Uterus (tissue), 3 donors: ENCODE measurements at regions not wholly inside any gene's neighbourhood (a gene's known extent, or its start where the extent isn't known, plus 50 kb on each side); places are given as distances from the start of the nearest gene placed in this dataset.

Experiments
- DNase-seq, 2 donors: peaks; one replicate each; pipeline ENCODE4 v3.0.0-alpha.2; 2019 to 2020
- H3K27ac ChIP-seq, 2 donors: fragments of 200-600 bp; sonication (generic); 1 replicate in 1 of 2; 2 replicates in 1 of 2; pipeline ENCODE4 v1.5.1; 2016 to 2018
- H3K27me3 ChIP-seq, 2 donors: fragments of 200-600 bp; sonication (generic); one replicate each; pipeline ENCODE4 v1.5.1; 2018 to 2019; ENCODE audit warnings: control low read depth in 1 of 2
- H3K36me3 ChIP-seq, 2 donors: fragments of 200-600 bp; sonication (generic); one replicate each; pipeline ENCODE4 v1.5.1; 2019; ENCODE audit warnings: control low read depth in 1 of 2
- H3K4me1 ChIP-seq, 2 donors: fragments of 200-600 bp; sonication (generic); one replicate each; pipeline ENCODE4 v1.5.1; 2018 to 2019; ENCODE audit warnings: control low read depth in 1 of 2
- H3K4me3 ChIP-seq, 2 donors: fragments of 200-600 bp; sonication (generic); 1 replicate in 1 of 2; 2 replicates in 1 of 2; pipeline ENCODE4 v1.5.1; 2018 to 2019; ENCODE audit warnings: mild to moderate bottlenecking in 1 of 2
- H3K9me3 ChIP-seq, 2 donors: fragments of 200-600 bp; sonication (generic); one replicate each; pipeline ENCODE4 v1.5.1; 2019; ENCODE audit warnings: control low read depth in 1 of 2
- CTCF ChIP-seq, 4 experiments: fragments of 200-600 bp in 2 of 4; fragments of 450-650 bp in 2 of 4; sonication (generic) in 2 of 4; IDR thresholded peaks; one replicate each; pipeline ENCODE4 v1.5.1; 2016 to 2019; ENCODE audit warnings: antibody characterized with exemption in 4 of 4, mild to moderate bottlenecking in 2 of 4, moderate library complexity in 1 of 4
- POLR2A ChIP-seq, 2 donors: fragments of 450-650 bp; IDR thresholded peaks; one replicate each; pipeline ENCODE4 v1.6.1; 2016; ENCODE audit warnings: antibody characterized with exemption in 2 of 2, mild to moderate bottlenecking in 1 of 2, moderate library complexity in 1 of 2
- intact Hi-C: fragments of 100-400 bp; cut with DNase I; formaldehyde crosslinking; loops from one replicate; pipeline ENCODE4 v1.15.1; 2023; ENCODE audit warnings: low total_unique reads
- donor health status: DM: yes; HTN: yes; CAD: no.

GRCh38 chr14:51563560-51563959, 88.2 kb upstream of the FRMD6 start:
- H3K27ac ChIP-seq, result peak overlapping the region; percentile 44 to 55

GRCh38 chr14:51564460-51564859, 87.2 kb upstream of the FRMD6 start:
- H3K27ac ChIP-seq, result peak overlapping the region; percentile 44 to 55
- intact Hi-C loops, result no loop called here
- no peak for DNase-seq
- no peak for TF ChIP-seq POLR2A (IDR thresholded peaks at IDR 0.05)
- no peak for TF ChIP-seq CTCF (IDR thresholded peaks at IDR 0.05)
- no peaks in the 10 kb centered on the region for H3K9me3 ChIP-seq
- no peaks in the 10 kb centered on the region for H3K27me3 ChIP-seq
- H3K36me3 ChIP-seq, result no peaks in the 10 kb centered on the region
- H3K4me1 ChIP-seq, result no peaks in the 10 kb centered on the region
- H3K4me3 ChIP-seq, result no peak overlapping the region

More at GRCh38 chr14:51563560-51563959, 88.2 kb upstream of the FRMD6 start:
- H3K4me3 ChIP-seq, result no peak overlapping the region
- no peaks in the 10 kb centered on the region for H3K27me3 ChIP-seq
- no peaks in the 10 kb centered on the region for H3K36me3 ChIP-seq
- no peak for TF ChIP-seq CTCF (IDR thresholded peaks at IDR 0.05)
- no peak for TF ChIP-seq POLR2A (IDR thresholded peaks at IDR 0.05)
- H3K9me3 ChIP-seq, result no peaks in the 10 kb centered on the region
- intact Hi-C loops, result no loop called here
- no peak for DNase-seq
- H3K4me1 ChIP-seq, result no peaks in the 10 kb centered on the region

GRCh38 chr14:51564986-51565604, 86.6 kb upstream of the FRMD6 start:
- no peak for DNase-seq
- Histone ChIP-seq H3K4me1 (no peaks in the 10 kb centered on the region), H3K9me3 (no peaks in the 10 kb centered on the region), H3K27me3 (no peaks in the 10 kb centered on the region), H3K4me3 (no peak overlapping the region), H3K27ac (peak overlapping the region; percentile 44 to 55), H3K36me3 (no peaks in the 10 kb centered on the region)
- TF ChIP-seq CTCF (IDR thresholded peaks at IDR 0.05) (no peak), POLR2A (IDR thresholded peaks at IDR 0.05) (no peak)
- intact Hi-C loops, result no loop called here

- Histone ChIP-seq H3K4me3 (no peak overlapping the region), H3K36me3 (no peaks in the 10 kb centered on the region), H3K4me1 (no peaks in the 10 kb centered on the region), H3K27ac (peak overlapping the region in 1 of 2 donors; percentile 34), H3K9me3 (no peaks in the 10 kb centered on the region), H3K27me3 (no peaks in the 10 kb centered on the region)
- intact Hi-C loops, result no loop called here
- no peak for DNase-seq
- TF ChIP-seq CTCF (IDR thresholded peaks at IDR 0.05), result no peak
- TF ChIP-seq POLR2A (IDR thresholded peaks at IDR 0.05), result no peak
Measured at GRCh38 chr14:51566831-51567582, 84.7 kb upstream of the FRMD6 start.

- Histone ChIP-seq H3K9me3 (no peaks in the 10 kb centered on the region), H3K4me1 (no peaks in the 10 kb centered on the region), H3K27me3 (no peaks in the 10 kb centered on the region), H3K4me3 (no peak overlapping the region), H3K27ac (peak overlapping the region; percentile 11 to 34), H3K36me3 (no peaks in the 10 kb centered on the region)
- intact Hi-C loops, result no loop called here
- DNase-seq, result no peak
- TF ChIP-seq POLR2A (IDR thresholded peaks at IDR 0.05), result no peak
- no peak for TF ChIP-seq CTCF (IDR thresholded peaks at IDR 0.05)
Measured at GRCh38 chr14:51568366-51568765, 83.3 kb upstream of the FRMD6 start.
